RWPE2 (cell line): ENCODE measurements at regions not wholly inside any gene's neighbourhood (a gene's known extent, or its start where the extent isn't known, plus 50 kb on each side); places are given as distances from the start of the nearest gene placed in this dataset.
"Not testable (repeated sequence)": the region's sequence is repeated elsewhere in the genome, so short reads cannot be mapped to it uniquely, and the experiment has no call there.

Experiments
- ATAC-seq: fragments of 200-7000 bp; cut with Tn5 transposase; 3 replicates; pipeline ENCODE4 v1.9.1; 2021; ENCODE audit warnings: low read depth
- DNase-seq: peaks from one replicate; pipeline ENCODE4 v3.0.0-alpha.2; 2020; ENCODE audit warnings: low spot score
- H3K27ac ChIP-seq: fragments of 450-650 bp; 2 replicates; pipeline ENCODE4 v1.5.1; 2017; ENCODE audit warnings: mild to moderate bottlenecking; ENCODE audit not compliant: poor library complexity, severe bottlenecking
- H3K27me3 ChIP-seq: fragments of 250-450 bp; sonication (Bioruptor Pico); 2 replicates; pipeline ENCODE4 v1.5.1; 2021; ENCODE audit warnings: mild to moderate bottlenecking, moderate library complexity; ENCODE audit not compliant: insufficient read depth, poor library complexity, severe bottlenecking
- H3K36me3 ChIP-seq: fragments of 250-450 bp; sonication (Bioruptor Pico); 2 replicates; pipeline ENCODE4 v1.5.1; 2020; ENCODE audit warnings: low read depth, mild to moderate bottlenecking, moderate library complexity
- H3K4me1 ChIP-seq: fragments of 250-450 bp; sonication (Bioruptor Pico); 2 replicates; pipeline ENCODE4 v1.5.1; 2021; ENCODE audit warnings: mild to moderate bottlenecking, moderate library complexity; ENCODE audit not compliant: insufficient read depth, poor library complexity, severe bottlenecking
- H3K4me3 ChIP-seq: fragments of 250-450 bp; sonication (Bioruptor Pico); 2 replicates; pipeline ENCODE4 v1.5.1; 2021; ENCODE audit warnings: mild to moderate bottlenecking, moderate library complexity; ENCODE audit not compliant: severe bottlenecking
- H3K9me3 ChIP-seq: fragments of 250-450 bp; sonication (Bioruptor Pico); 2 replicates; pipeline ENCODE4 v1.5.1; 2021; ENCODE audit warnings: mild to moderate bottlenecking, moderate library complexity; ENCODE audit not compliant: severe bottlenecking
- CTCF ChIP-seq: fragments of 450-650 bp; IDR thresholded peaks from one replicate; pipeline ENCODE4 v1.5.1; 2017; ENCODE audit warnings: mild to moderate bottlenecking, moderate library complexity; ENCODE audit not compliant: poor library complexity, severe bottlenecking

- Histone ChIP-seq H3K4me3 (no peak overlapping the region), H3K9me3 (no peaks in the 10 kb centered on the region), H3K27ac (no peak overlapping the region), H3K4me1 (no peaks in the 10 kb centered on the region), H3K36me3 (no peaks in the 10 kb centered on the region), H3K27me3 (no peaks in the 10 kb centered on the region)
- TF ChIP-seq CTCF: no peak
- no peak for DNase-seq
- ATAC-seq: no peak
These were observed 188.1 kb downstream of the ACTR3B start for GRCh38 chr7:152947686-152948085.

GRCh38 chr7:152949253-152949652, 189.7 kb downstream of the ACTR3B start:
- Histone ChIP-seq H3K4me1 (no peaks in the 10 kb centered on the region), H3K36me3 (no peaks in the 10 kb centered on the region), H3K27ac (no peak overlapping the region), H3K4me3 (no peak overlapping the region), H3K9me3 (no peaks in the 10 kb centered on the region), H3K27me3 (no peaks in the 10 kb centered on the region)
- DNase-seq (no peak), ATAC-seq (no peak)
- no peak for TF ChIP-seq CTCF

GRCh38 chr7:152949790-152950189, 190.2 kb downstream of the ACTR3B start:
- Histone ChIP-seq H3K36me3 (no peaks in the 10 kb centered on the region), H3K4me3 (no peak overlapping the region), H3K9me3 (no peaks in the 10 kb centered on the region), H3K27me3 (no peaks in the 10 kb centered on the region), H3K4me1 (no peaks in the 10 kb centered on the region), H3K27ac (no peak overlapping the region)
- TF ChIP-seq CTCF: no peak
- no peak for ATAC-seq
- no peak for DNase-seq

GRCh38 chr7:152956006-152956405, 196.5 kb downstream of the ACTR3B start:
- no peak for ATAC-seq
- Histone ChIP-seq H3K9me3 (no peaks in the 10 kb centered on the region), H3K4me3 (no peak overlapping the region), H3K36me3 (no peaks in the 10 kb centered on the region), H3K4me1 (no peaks in the 10 kb centered on the region), H3K27me3 (no peaks in the 10 kb centered on the region), H3K27ac (no peak overlapping the region)
- no peak for TF ChIP-seq CTCF
- no peak for DNase-seq

- H3K27me3 ChIP-seq: no peaks in the 10 kb centered on the region
- no peak overlapping the region for H3K27ac ChIP-seq
- no peaks in the 10 kb centered on the region for H3K36me3 ChIP-seq
- ATAC-seq (no peak), DNase-seq (no peak)
- no peak overlapping the region for H3K4me3 ChIP-seq
- TF ChIP-seq CTCF: no peak
- H3K4me1 ChIP-seq: no peaks in the 10 kb centered on the region
- H3K9me3 ChIP-seq: no peaks in the 10 kb centered on the region
These were observed 200.1 kb downstream of the ACTR3B start for GRCh38 chr7:152959610-152960009.

- H3K4me1 ChIP-seq, H3K36me3 ChIP-seq, H3K9me3 ChIP-seq, DNase-seq, H3K4me3 ChIP-seq, ATAC-seq, H3K27ac ChIP-seq, H3K27me3 ChIP-seq: not testable (repeated sequence)
These were observed 202.2 kb downstream of the ACTR3B start for GRCh38 chr7:152961796-152962195.
